IgD-negative memory B cell (primary cell): ENCODE measurements at regions not wholly inside any gene's neighbourhood (a gene's known extent, or its start where the extent isn't known, plus 50 kb on each side); places are given as distances from the start of the nearest gene placed in this dataset.

Experiments used
- H3K27ac Mint-ChIP-seq, 3 donors: one replicate each; pipeline ENCODE4 v1.8.0; 2020 to 2022; ENCODE audit warnings: mild to moderate bottlenecking in 3 of 3, mixed read lengths in 3 of 3, moderate library complexity in 1 of 3
- H3K27me3 Mint-ChIP-seq: one replicate; pipeline ENCODE4 v1.8.0; 2021; ENCODE audit warnings: mixed read lengths
- H3K36me3 Mint-ChIP-seq: one replicate; pipeline ENCODE4 v1.8.0; 2020; ENCODE audit warnings: mild to moderate bottlenecking, mixed read lengths
- H3K4me1 Mint-ChIP-seq, 3 donors: one replicate each; pipeline ENCODE4 v1.8.0; 2020 to 2022; ENCODE audit warnings: mixed read lengths in 3 of 3, mild to moderate bottlenecking in 1 of 3
- H3K4me3 Mint-ChIP-seq, 4 donors: one replicate each; pipeline ENCODE4 v1.8.0; 2020 to 2022; ENCODE audit warnings: mild to moderate bottlenecking in 4 of 4, mixed read lengths in 4 of 4, moderate library complexity in 3 of 4
- H3K9me3 Mint-ChIP-seq, 3 donors: one replicate each; pipeline ENCODE4 v1.8.0; 2020 to 2021; ENCODE audit warnings: mixed read lengths in 3 of 3, mild to moderate bottlenecking in 1 of 3

GRCh38 chr18:78603102-78603983 lies 376.3 kb upstream of the SALL3 start:
- H3K4me3 Mint-ChIP-seq: no peak overlapping the region
- H3K27me3 Mint-ChIP-seq: no peaks in the 10 kb centered on the region
- no peak overlapping the region for H3K27ac Mint-ChIP-seq
- H3K4me1 Mint-ChIP-seq: no peaks in the 10 kb centered on the region
- peaks cover 0 to 12% (median 3%) of the 10 kb centered on the region in 3 donors for H3K9me3 Mint-ChIP-seq
- no peaks in the 10 kb centered on the region for H3K36me3 Mint-ChIP-seq

GRCh38 chr18:78605255-78605654 lies 374.4 kb upstream of the SALL3 start:
- no peaks in the 10 kb centered on the region for H3K27me3 Mint-ChIP-seq
- peaks cover 0 to 5% (median 5%) of the 10 kb centered on the region in 3 donors for H3K9me3 Mint-ChIP-seq
- H3K27ac Mint-ChIP-seq: no peak overlapping the region
- H3K4me1 Mint-ChIP-seq: no peaks in the 10 kb centered on the region
- no peaks in the 10 kb centered on the region for H3K36me3 Mint-ChIP-seq
- no peak overlapping the region for H3K4me3 Mint-ChIP-seq

GRCh38 chr18:78607221-78607620 lies 372.4 kb upstream of the SALL3 start:
- peaks cover 0 to 5% (median 5%) of the 10 kb centered on the region in 3 donors for H3K9me3 Mint-ChIP-seq
- no peaks in the 10 kb centered on the region for H3K36me3 Mint-ChIP-seq
- H3K27ac Mint-ChIP-seq: no peak overlapping the region
- H3K4me3 Mint-ChIP-seq: no peak overlapping the region
- no peaks in the 10 kb centered on the region for H3K27me3 Mint-ChIP-seq
- H3K4me1 Mint-ChIP-seq: no peaks in the 10 kb centered on the region

GRCh38 chr18:78607784-78608183 lies 371.8 kb upstream of the SALL3 start:
- Mint-ChIP-seq H3K27ac (no peak overlapping the region), H3K9me3 (peaks cover 0 to 5% (median 5%) of the 10 kb centered on the region in 3 donors), H3K27me3 (no peaks in the 10 kb centered on the region), H3K36me3 (no peaks in the 10 kb centered on the region), H3K4me3 (no peak overlapping the region), H3K4me1 (no peaks in the 10 kb centered on the region)

DNA sequence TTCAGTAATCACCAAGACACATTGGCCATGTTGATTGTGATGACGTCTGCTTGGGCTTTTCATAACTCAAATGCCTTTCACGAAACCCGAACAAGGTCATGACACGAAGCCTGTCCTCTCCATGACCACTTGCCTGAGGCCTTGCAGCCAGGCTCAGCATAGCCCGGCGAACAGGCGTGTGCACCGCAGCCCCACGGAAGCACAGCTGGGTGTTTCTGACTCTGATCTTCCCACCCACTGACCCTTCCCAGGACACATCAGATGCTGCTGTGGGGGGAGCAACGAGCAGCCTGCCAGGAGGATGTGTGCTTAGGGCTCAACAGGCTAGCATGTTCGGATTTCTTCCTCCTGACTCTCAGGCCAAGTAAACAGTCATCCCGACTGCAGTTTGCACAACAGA lies 369.4 kb upstream of the SALL3 start:
- Mint-ChIP-seq H3K27ac (no peak overlapping the region), H3K4me3 (no peak overlapping the region), H3K27me3 (no peaks in the 10 kb centered on the region), H3K9me3 (peaks cover 0 to 4% (median 4%) of the 10 kb centered on the region in 3 donors), H3K36me3 (no peaks in the 10 kb centered on the region), H3K4me1 (no peaks in the 10 kb centered on the region)

- no peaks in the 10 kb centered on the region for H3K36me3 Mint-ChIP-seq
- H3K27ac Mint-ChIP-seq: no peak overlapping the region
- peaks cover 0 to 7% (median 4%) of the 10 kb centered on the region in 3 donors for H3K9me3 Mint-ChIP-seq
- H3K27me3 Mint-ChIP-seq: no peaks in the 10 kb centered on the region
- no peak overlapping the region for H3K4me3 Mint-ChIP-seq
- no peaks in the 10 kb centered on the region for H3K4me1 Mint-ChIP-seq
These were observed 368.3 kb upstream of the SALL3 start for GRCh38 chr18:78611201-78611800.

DNA sequence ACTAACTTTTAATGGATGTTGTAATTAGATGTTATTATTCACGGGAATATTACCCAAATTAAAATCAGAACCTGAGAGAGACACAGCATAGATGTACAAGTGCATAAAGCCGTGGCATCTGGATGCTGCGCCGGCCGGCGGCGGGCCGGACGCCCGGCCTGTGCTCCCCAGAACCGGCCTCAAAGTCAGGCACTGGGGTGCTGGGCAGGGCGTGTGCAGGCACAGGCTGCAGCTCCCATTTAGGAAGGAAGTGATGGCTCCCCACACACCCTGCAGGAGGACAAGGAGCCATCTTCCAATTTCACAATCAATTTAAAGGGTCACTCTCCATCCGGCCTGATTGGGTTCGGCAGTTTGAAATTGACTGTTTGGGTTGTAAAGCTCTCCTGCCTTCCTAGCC lies 367.7 kb upstream of the SALL3 start:
- no peaks in the 10 kb centered on the region for H3K4me1 Mint-ChIP-seq
- peaks cover 3 to 9% (median 7%) of the 10 kb centered on the region in 3 donors for H3K9me3 Mint-ChIP-seq
- no peak overlapping the region for H3K4me3 Mint-ChIP-seq
- H3K36me3 Mint-ChIP-seq: no peaks in the 10 kb centered on the region
- no peaks in the 10 kb centered on the region for H3K27me3 Mint-ChIP-seq
- no peak overlapping the region for H3K27ac Mint-ChIP-seq

DNA sequence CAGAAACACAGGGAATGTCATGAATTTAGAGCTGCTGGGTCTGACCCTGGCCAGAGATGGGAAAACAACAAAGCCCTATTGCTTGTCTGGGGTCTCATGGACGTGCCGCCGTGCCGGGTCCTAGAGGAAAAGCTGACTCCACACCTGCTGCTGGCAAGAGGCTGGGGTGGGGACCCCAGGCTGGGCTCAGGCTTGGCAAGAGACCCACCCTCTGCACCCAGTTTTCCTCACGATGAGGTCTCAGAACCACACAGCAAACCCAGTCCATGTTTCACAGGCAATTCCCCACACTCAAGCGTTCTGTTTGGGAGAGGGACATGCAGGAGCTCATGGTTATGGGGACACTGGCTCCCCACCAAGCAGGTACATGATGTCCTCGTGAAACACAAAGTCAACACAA lies 367.3 kb upstream of the SALL3 start:
- H3K36me3 Mint-ChIP-seq: no peaks in the 10 kb centered on the region

DNA sequence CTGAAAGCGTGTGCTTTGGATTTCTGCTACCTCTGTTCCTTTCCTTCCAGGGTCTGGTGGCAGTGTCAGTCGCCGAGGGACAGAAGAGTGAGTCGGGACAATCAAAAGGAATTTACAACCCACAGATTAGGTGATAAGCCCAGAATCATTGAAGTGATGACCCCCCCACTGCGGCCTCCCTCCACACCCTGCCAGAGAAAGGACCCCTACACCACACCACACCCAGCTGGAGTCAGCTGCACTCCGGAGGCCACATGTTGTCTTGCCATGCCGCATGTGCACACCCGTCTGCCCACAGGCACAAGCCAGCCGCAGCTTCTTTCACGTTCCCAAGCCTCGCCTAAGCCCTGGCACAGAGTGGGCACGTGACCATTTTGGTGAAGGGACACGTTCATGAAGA lies 366.8 kb upstream of the SALL3 start:
- Mint-ChIP-seq H3K9me3 (peaks cover 6 to 18% (median 10%) of the 10 kb centered on the region in 3 donors), H3K4me3 (no peak overlapping the region), H3K4me1 (no peaks in the 10 kb centered on the region), H3K27me3 (no peaks in the 10 kb centered on the region), H3K27ac (no peak overlapping the region), H3K36me3 (no peaks in the 10 kb centered on the region)

More for the DNA sequence above, 367.3 kb upstream of the SALL3 start:
- Mint-ChIP-seq H3K27me3 (no peaks in the 10 kb centered on the region), H3K4me1 (no peaks in the 10 kb centered on the region), H3K4me3 (no peak overlapping the region), H3K27ac (no peak overlapping the region), H3K9me3 (peaks cover 5 to 14% (median 8%) of the 10 kb centered on the region in 3 donors)

GRCh38 chr18:78618726-78619125 lies 360.9 kb upstream of the SALL3 start:
- no peak overlapping the region for H3K4me3 Mint-ChIP-seq
- peaks cover 2% of the 10 kb centered on the region for H3K27me3 Mint-ChIP-seq
- no peak overlapping the region for H3K27ac Mint-ChIP-seq
- H3K36me3 Mint-ChIP-seq: no peaks in the 10 kb centered on the region
- peaks cover 6 to 14% (median 9%) of the 10 kb centered on the region in 3 donors for H3K9me3 Mint-ChIP-seq
- H3K4me1 Mint-ChIP-seq: no peaks in the 10 kb centered on the region

DNA sequence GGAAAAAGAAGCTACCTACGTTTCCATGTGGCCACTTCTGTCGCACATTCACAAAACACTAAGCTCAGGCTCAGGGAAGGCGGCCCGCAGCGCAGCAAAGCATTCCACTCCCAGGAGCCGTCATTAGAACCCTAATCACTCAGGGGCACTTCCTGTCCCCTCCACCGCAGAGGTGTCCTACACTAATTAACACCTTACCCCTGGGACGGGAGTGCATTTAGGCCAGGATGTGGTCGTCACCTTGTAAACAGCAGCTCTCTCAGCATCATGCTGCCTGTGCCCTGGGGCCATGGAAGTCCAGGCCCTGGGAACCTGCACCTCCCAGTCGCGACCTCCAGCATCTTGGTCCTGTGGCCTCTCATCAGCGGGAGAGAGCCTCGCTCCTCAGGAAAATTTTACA lies 359.8 kb upstream of the SALL3 start:
- H3K27ac Mint-ChIP-seq: no peak overlapping the region
- no peak overlapping the region for H3K4me3 Mint-ChIP-seq
- peaks cover 6 to 14% (median 9%) of the 10 kb centered on the region in 3 donors for H3K9me3 Mint-ChIP-seq
- no peaks in the 10 kb centered on the region for H3K36me3 Mint-ChIP-seq
- H3K27me3 Mint-ChIP-seq: peaks cover 3% of the 10 kb centered on the region
- H3K4me1 Mint-ChIP-seq: peaks cover 0 to 2% (median 2%) of the 10 kb centered on the region in 3 donors

DNA sequence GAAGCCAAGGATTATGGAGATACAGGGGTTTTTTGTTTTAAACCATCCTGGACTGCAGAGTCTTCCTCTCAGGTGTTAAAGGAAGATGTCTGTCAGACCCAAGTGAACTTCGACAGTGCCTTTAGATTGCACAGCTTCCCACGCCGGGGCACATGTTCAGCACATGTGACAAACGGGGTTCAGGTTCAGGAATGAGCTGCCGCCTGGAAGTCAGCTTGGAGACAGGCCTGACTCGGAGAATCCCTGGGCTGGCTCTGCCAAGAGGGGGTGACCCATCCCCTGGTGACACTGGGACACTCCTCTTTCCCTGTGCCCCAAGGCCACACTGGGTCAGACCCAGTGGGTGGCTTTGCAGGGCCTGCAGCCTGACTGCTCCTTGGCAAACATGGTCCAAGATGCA lies 359.3 kb upstream of the SALL3 start:
- Mint-ChIP-seq H3K9me3 (peaks cover 5 to 14% (median 6%) of the 10 kb centered on the region in 3 donors), H3K4me3 (no peak overlapping the region), H3K36me3 (no peaks in the 10 kb centered on the region), H3K27ac (no peak overlapping the region), H3K4me1 (peaks cover 0 to 2% (median 2%) of the 10 kb centered on the region in 3 donors), H3K27me3 (peaks cover 3% of the 10 kb centered on the region)

DNA sequence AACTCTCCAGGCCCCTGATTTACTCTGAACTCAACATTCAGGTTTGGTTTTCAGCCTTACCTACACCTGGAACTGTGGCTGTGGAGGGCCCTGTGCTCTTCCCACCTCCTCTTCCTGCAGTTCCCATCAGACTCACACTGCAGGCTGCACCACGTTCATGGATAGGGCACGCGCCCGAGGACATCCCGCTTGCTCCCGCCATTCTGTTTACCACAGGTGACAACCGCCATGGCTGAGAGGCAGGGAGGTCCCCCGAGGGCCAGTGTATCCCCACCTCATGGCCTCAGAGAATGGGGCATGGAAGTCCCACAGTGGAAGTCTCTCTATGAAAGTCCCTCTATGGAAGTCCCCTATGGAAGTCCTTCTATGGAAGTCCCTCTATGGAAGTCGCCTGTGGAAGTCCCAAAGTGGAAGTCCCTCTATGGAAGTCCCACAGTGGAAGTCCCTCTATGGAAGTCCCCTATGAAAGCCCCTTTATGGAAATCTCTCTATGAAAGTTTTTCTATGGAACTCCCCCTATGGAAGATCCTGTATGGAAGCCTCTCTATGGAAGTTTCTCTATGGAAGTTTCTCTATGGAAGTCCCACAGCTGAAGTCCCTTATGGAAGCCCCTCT lies 358.4 kb upstream of the SALL3 start:
- H3K4me1 Mint-ChIP-seq: peaks cover 6 to 7% (median 6%) of the 10 kb centered on the region in 3 donors
- peaks cover 3% of the 10 kb centered on the region for H3K27me3 Mint-ChIP-seq

GRCh38 chr18:78622251-78622906 lies 357.2 kb upstream of the SALL3 start:
- Mint-ChIP-seq H3K27ac (no peak overlapping the region), H3K27me3 (peaks cover 3% of the 10 kb centered on the region), H3K4me3 (no peak overlapping the region), H3K4me1 (peaks cover 6 to 7% (median 6%) of the 10 kb centered on the region in 3 donors), H3K9me3 (peaks cover under 1 to 3% (median 2%) of the 10 kb centered on the region in 3 donors), H3K36me3 (no peaks in the 10 kb centered on the region)

More for the DNA sequence above, 358.4 kb upstream of the SALL3 start:
- Mint-ChIP-seq H3K9me3 (peaks cover 4 to 14% (median 6%) of the 10 kb centered on the region in 3 donors), H3K36me3 (no peaks in the 10 kb centered on the region), H3K4me3 (no peak overlapping the region), H3K27ac (no peak overlapping the region)
